Renal cortical epithelial cell (primary cell): ENCODE measurements at regions not wholly inside any gene's neighbourhood (a gene's known extent, or its start where the extent isn't known, plus 50 kb on each side); places are given as distances from the start of the nearest gene placed in this dataset.
"Not testable (repeated sequence)": the region's sequence is repeated elsewhere in the genome, so short reads cannot be mapped to it uniquely, and the experiment has no call there.

Experiments used
- DNase-seq: peaks from one replicate; pipeline ENCODE4 v3.0.0-alpha.2; 2011; ENCODE audit warnings: low read depth

DNA sequence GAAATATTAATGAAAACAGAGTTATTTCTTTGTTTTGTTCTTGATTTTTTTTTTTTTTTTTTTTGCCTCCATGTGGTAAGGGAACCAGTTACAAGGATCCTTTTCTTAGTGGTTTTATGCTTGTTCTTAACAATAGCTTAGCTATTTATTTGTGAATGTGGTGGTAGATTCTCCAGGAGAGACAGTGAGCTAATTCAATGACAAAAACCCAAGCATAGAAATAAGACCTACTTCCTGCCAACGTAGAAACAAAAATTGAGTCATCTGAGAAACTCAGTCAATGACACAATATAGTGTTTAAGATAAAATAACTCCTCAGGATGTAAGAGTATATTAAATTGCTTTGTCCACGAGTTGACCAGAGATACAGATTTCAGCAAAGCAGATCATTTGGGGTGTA lies 863.8 kb upstream of the PABPC4L start:
- DNase-seq, result peak; percentile 58

GRCh38 chr4:135050086-135050717 lies 848.6 kb upstream of the PABPC4L start:
- no peak for DNase-seq

DNA sequence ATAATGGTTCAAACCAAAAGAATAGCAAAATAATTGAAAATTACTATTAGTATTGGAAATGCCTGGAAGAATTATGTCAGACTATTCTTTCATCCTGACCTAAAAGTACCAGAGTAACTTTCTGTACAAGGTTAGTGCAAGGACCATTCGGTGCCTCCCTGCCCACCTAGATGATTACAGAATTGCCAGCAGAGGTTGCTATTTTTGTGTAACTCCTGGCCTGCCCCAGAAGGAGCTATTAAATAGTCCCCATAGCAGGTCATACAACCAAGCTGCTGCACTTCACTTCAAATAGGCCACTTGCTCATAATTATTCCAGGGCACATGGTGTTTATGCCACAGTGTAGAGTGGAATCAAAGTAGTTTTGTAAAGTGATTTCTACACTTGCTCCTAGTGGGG lies 831.1 kb upstream of the PABPC4L start:
- no peak for DNase-seq

GRCh38 chr4:135015771-135016170 lies 814.2 kb upstream of the PABPC4L start:
- DNase-seq, result no peak

GRCh38 chr4:135007400-135007799 lies 805.8 kb upstream of the PABPC4L start:
- no peak for DNase-seq

GRCh38 chr4:134999169-134999568 lies 797.6 kb upstream of the PABPC4L start:
- no peak for DNase-seq

- DNase-seq, result no peak
Measured at GRCh38 chr4:134961963-134962362, 760.4 kb upstream of the PABPC4L start.

GRCh38 chr4:134958862-134959261 lies 757.3 kb upstream of the PABPC4L start:
- no peak for DNase-seq

DNA sequence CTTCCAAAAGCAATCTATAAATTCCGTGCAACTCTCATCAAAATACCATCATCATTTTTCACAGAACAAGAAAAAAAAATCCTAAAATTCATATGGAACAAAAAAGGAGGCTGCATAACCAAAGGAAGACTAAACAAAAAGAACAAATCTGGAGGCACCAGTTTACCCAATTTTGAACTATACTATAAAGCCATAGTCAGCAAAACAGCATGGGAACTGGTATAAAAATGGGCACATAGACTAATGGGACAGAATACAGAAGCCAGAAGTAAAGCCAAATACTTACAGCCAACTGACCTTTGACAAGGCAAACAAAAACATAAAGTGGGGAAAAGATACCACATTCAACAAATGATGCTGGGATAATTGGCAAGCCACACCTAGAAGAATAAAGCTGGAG lies 753.5 kb upstream of the PABPC4L start:
- no peak for DNase-seq

DNA sequence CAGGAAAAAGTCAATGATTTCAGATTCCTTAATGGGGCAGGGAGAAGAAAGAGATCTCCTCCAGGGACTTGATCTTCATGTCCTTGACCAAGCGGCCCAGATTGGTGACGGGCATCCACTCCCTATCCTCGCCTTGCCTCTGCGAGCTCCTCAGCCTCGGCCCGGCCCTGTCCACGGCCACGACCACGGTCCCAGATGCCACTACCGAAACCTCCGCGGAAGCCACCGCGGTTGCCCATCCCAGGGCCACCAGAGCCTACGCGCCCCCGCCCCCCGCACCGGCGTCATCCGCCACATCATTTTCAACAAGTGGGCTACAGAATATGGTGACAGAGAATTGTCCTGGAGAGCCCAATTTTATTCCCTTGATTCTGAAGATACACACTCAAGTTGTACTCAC lies 751.2 kb upstream of the PABPC4L start:
- DNase-seq, result no peak

GRCh38 chr4:134952305-134952704 lies 750.7 kb upstream of the PABPC4L start:
- no peak for DNase-seq

GRCh38 chr4:134948110-134948642 lies 746.6 kb upstream of the PABPC4L start:
- DNase-seq, result no peak

GRCh38 chr4:134944115-134944514 lies 742.5 kb upstream of the PABPC4L start:
- DNase-seq, result no peak

DNA sequence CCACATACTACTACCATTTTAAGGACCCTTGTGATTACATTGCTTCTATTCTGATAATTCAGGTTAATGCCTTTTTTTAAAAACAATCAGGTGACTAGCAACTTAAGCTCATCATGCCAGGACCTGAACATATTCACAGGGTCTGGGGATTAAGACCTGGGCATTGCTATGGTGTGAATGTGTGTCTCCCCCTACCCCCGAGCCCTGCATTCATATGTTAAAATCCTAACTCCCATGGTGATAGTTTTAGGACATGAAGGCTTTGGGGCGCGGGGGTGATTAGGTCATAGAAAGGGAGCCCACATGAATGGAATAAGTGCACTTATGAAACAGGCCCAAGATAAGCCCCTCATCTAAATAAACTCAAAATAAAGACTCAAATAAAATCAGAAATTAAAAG lies 734.4 kb upstream of the PABPC4L start:
- no peak for DNase-seq

DNA sequence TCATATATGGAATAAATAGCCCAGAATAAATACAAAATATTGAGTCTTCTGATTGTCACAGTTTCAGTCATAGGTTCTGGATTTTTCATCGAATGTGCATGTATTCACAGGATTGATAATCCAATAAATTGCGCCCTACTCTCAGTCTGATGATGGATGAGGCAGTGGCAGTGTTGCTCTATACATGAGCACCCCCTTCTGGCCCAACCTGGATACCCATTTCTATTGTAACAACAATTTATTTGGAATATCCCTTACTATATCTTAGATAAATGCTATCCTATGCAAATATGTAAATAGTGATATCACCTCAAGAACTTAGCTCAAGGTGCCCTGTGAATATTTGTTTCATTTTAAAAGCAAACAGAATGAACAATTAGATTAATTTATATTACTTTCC lies 733.7 kb upstream of the PABPC4L start:
- peak; percentile 2 for DNase-seq

DNA sequence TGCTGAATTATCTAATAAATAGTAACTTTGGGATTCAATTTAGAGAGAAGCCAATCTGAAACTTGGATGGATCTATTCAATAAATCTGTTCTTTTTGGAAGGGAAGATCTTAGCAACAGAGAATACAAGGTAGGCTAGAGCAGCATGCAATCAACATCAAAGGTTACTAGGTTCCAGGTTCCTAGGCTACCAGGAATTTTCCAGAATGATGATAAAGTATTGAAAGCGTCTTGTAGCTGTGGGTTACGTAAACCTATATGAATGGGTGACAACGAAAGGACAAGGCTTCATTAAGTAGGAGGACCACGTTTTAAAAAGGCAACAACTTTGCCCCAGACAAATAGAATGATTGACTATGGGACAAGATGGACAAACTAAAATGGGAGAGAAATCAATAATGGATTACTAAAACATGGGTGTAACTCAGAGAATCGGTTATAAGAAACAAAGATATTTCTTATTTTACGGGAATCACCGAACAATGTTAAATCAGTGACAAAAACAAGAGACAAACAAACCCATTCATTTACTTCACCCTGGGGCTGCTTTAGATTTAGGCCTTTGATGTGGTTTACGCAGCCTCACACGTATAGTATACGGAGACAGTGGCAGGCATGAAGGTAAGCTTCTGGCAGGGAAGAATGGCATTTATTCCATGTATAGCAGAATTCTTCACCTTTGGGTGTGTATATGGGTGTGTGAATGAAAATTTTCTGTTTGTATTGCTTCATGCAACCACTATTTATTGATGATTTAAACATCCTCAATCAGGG lies 732.6 kb upstream of the PABPC4L start:
- DNase-seq, result no peak

- no peak for DNase-seq
Measured at GRCh38 chr4:134915355-134915754, 713.8 kb upstream of the PABPC4L start.

DNA sequence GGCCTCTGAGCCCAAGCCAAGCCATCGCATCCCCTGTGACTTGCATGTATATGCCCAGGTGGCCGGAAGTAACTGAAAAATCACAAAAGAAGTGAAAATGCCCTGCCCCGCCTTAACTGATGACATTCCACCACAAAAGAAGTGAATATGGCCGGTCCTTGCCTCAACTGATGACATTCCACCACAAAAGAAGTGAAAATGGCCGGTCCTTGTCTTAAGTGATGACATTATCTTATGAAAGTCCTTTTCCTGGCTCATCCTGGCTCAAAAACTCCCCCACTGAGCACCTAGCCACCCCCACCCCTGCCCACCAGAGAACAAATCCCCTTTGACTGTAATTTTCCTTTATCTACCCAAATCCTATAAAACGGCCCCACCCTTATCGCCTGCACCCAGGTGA lies 712.7 kb upstream of the PABPC4L start:
- DNase-seq, result not testable (repeated sequence)

DNA sequence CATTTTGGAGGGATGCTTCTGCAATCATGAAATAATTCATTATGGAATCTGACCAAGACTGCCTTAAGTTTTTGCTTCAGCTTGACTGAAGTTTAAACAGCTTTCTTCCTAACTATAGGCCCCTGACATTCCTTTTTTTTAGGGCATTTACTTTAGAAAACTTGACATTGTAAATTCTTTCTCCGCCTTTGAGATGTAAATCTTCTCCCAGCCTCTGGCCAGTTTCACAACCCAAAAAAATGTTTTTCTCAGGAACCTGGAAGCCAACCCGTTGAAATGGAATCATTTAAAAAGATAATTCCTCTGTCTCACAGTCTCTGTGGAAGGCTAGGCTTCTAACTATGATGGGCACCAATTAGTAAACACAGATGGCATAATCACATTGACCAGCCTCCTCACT lies 710.4 kb upstream of the PABPC4L start:
- DNase-seq, result no peak

- DNase-seq, result peak; percentile 15
Measured at GRCh38 chr4:134906404-134907023, 704.9 kb upstream of the PABPC4L start.

- no peak for DNase-seq
Measured at GRCh38 chr4:134905061-134905460, 703.5 kb upstream of the PABPC4L start.

GRCh38 chr4:134888156-134888555 lies 686.6 kb upstream of the PABPC4L start:
- no peak for DNase-seq

DNA sequence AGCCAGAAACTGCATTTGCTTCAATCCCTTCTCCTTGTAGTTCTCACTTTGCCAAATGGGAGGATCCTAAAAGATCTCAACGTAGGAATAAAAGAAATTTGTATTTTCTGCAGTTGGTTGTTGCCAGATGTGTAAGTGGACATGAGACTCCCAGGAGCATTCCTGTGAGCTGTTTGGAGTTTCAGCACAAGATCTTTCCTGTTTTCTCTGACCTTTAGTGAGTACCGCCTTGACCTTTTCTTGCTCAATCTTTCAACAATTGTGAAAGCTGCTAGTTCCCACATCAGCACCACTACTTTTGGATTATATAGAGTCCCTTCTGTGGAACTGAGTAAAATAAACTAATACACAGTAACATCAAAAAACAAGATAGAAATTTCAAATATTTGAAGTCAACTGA lies 683.8 kb upstream of the PABPC4L start:
- DNase-seq, result no peak
